KMS-11 (cell line): ENCODE measurements at regions not wholly inside any gene's neighbourhood (a gene's known extent, or its start where the extent isn't known, plus 50 kb on each side); places are given as distances from the start of the nearest gene placed in this dataset.
A peak's percentile ranks its signal among the peaks of the same experiment; 100 is the strongest.

Experiments
- H2AFZ ChIP-seq: fragments of 200-600 bp; sonication (generic); 2 replicates; pipeline ENCODE4 v1.6.1; 2016; ENCODE audit warnings: antibody characterized with exemption, mixed run types, low read depth
- H3K27ac ChIP-seq: fragments of 200-600 bp; sonication (generic); 2 replicates; pipeline ENCODE4 v1.6.1; 2016; ENCODE audit warnings: mild to moderate bottlenecking, mixed run types
- H3K27me3 ChIP-seq: fragments of 200-600 bp; sonication (generic); 2 replicates; pipeline ENCODE4 v1.6.1; 2017; ENCODE audit warnings: mild to moderate bottlenecking, low read depth, mixed run types, moderate library complexity; ENCODE audit not compliant: insufficient read depth
- H3K36me3 ChIP-seq: fragments of 200-600 bp; sonication (generic); 2 replicates; pipeline ENCODE4 v1.6.1; 2017; ENCODE audit warnings: mild to moderate bottlenecking, mixed run types; ENCODE audit not compliant: insufficient read depth
- H3K4me1 ChIP-seq: fragments of 200-600 bp; sonication (generic); 2 replicates; pipeline ENCODE4 v1.6.1; 2016; ENCODE audit warnings: mild to moderate bottlenecking, low read depth, mixed run types; ENCODE audit not compliant: poor library complexity, severe bottlenecking
- H3K4me2 ChIP-seq: fragments of 200-600 bp; sonication (generic); 2 replicates; pipeline ENCODE4 v1.7.0; 2016; ENCODE audit warnings: mild to moderate bottlenecking, mixed run types
- H3K4me3 ChIP-seq: fragments of 200-600 bp; sonication (generic); IDR thresholded peaks from 2 replicates; pipeline ENCODE4 v1.6.1; 2017; ENCODE audit warnings: low read depth, low read length, mixed read lengths; ENCODE audit not compliant: insufficient read depth
- H3K79me2 ChIP-seq: fragments of 200-600 bp; sonication (generic); 2 replicates; pipeline ENCODE4 v1.6.1; 2016; ENCODE audit warnings: low read depth, mixed run types; ENCODE audit not compliant: insufficient read depth
- H3K9ac ChIP-seq: fragments of 200-600 bp; sonication (generic); 2 replicates; pipeline ENCODE4 v1.6.1; 2016; ENCODE audit warnings: mild to moderate bottlenecking, mixed run types
- H4K20me1 ChIP-seq: fragments of 200-600 bp; sonication (generic); 2 replicates; pipeline ENCODE4 v1.6.1; 2016; ENCODE audit warnings: mild to moderate bottlenecking, mixed run types; ENCODE audit not compliant: insufficient read depth
- CTCF ChIP-seq: fragments of 200-600 bp; sonication (generic); conservative IDR thresholded peaks from 2 replicates; pipeline ENCODE4 v1.6.1; 2017; ENCODE audit warnings: low read depth, mild to moderate bottlenecking, antibody characterized with exemption, low read length, moderate library complexity, mixed read lengths

- H3K79me2 ChIP-seq: no peaks in the 10 kb centered on the region
- H3K4me3 ChIP-seq: no peak overlapping the region
- H3K27me3 ChIP-seq: no peaks in the 10 kb centered on the region
- no peak for TF ChIP-seq CTCF
- no peak overlapping the region for H3K4me2 ChIP-seq
- H3K27ac ChIP-seq: no peak overlapping the region
- H3K9ac ChIP-seq: no peak overlapping the region
- no peaks in the 10 kb centered on the region for H3K36me3 ChIP-seq
- H3K4me1 ChIP-seq: peaks cover 9% of the 10 kb centered on the region
- H2AFZ ChIP-seq: no peak overlapping the region
- no peaks in the 10 kb centered on the region for H4K20me1 ChIP-seq
Observed at GRCh38 chr20:60258255-60258863, 300.1 kb downstream of the CDH26 start.

GRCh38 chr20:60261333-60261732 is 303.1 kb downstream of the CDH26 start:
- Histone ChIP-seq H3K9ac (no peak overlapping the region), H3K4me2 (no peak overlapping the region), H3K4me3 (no peak overlapping the region), H3K27me3 (no peaks in the 10 kb centered on the region), H3K4me1 (no peaks in the 10 kb centered on the region), H3K36me3 (no peaks in the 10 kb centered on the region), H3K27ac (no peak overlapping the region), H4K20me1 (no peaks in the 10 kb centered on the region), H2AFZ (no peak overlapping the region), H3K79me2 (no peaks in the 10 kb centered on the region)
- no peak for TF ChIP-seq CTCF

- no peaks in the 10 kb centered on the region for H3K4me1 ChIP-seq
- no peak overlapping the region for H2AFZ ChIP-seq
- H3K79me2 ChIP-seq: no peaks in the 10 kb centered on the region
- H4K20me1 ChIP-seq: no peaks in the 10 kb centered on the region
- H3K27ac ChIP-seq: no peak overlapping the region
- H3K36me3 ChIP-seq: no peaks in the 10 kb centered on the region
- H3K4me2 ChIP-seq: no peak overlapping the region
- no peak overlapping the region for H3K9ac ChIP-seq
- H3K27me3 ChIP-seq: no peaks in the 10 kb centered on the region
- peak; percentile 71 for TF ChIP-seq CTCF
- H3K4me3 ChIP-seq: no peak overlapping the region
Observed at GRCh38 chr20:60262967-60263603, 304.9 kb downstream of the CDH26 start.

GRCh38 chr20:60263725-60264709 is 305.8 kb downstream of the CDH26 start:
- Histone ChIP-seq H3K4me2 (no peak overlapping the region), H3K9ac (no peak overlapping the region), H3K27ac (no peak overlapping the region), H3K79me2 (no peaks in the 10 kb centered on the region), H3K4me1 (no peaks in the 10 kb centered on the region), H2AFZ (no peak overlapping the region), H3K36me3 (no peaks in the 10 kb centered on the region), H3K27me3 (no peaks in the 10 kb centered on the region), H4K20me1 (no peaks in the 10 kb centered on the region), H3K4me3 (no peak overlapping the region)
- TF ChIP-seq CTCF: no peak
